Cardiac fibroblast (primary cell): ENCODE measurements at regions not wholly inside any gene's neighbourhood (a gene's known extent, or its start where the extent isn't known, plus 50 kb on each side); places are given as distances from the start of the nearest gene placed in this dataset.

Experiments used
- DNase-seq, 2 donors: peaks; one replicate each; pipeline versions ENCODE4 v3.0.0 to v3.0.0-alpha.2; 2010; ENCODE audit warnings: low read depth in 2 of 2
- H3K4me3 ChIP-seq, 2 donors: replicated peaks in 1 of 2; 1 replicate in 1 of 2; 2 replicates in 1 of 2; pipeline ENCODE4 v1.5.1; 2011; ENCODE audit warnings: low read depth in 2 of 2, low read length in 2 of 2, mild to moderate bottlenecking in 2 of 2, moderate library complexity in 1 of 2
- TF ChIP-seq, protein P1 (sequence below): IDR thresholded peaks from one replicate; pipeline ENCODE4 v1.5.1; 2011; ENCODE audit warnings: low read depth, mild to moderate bottlenecking, low read length, inconsistent platforms

DNA sequence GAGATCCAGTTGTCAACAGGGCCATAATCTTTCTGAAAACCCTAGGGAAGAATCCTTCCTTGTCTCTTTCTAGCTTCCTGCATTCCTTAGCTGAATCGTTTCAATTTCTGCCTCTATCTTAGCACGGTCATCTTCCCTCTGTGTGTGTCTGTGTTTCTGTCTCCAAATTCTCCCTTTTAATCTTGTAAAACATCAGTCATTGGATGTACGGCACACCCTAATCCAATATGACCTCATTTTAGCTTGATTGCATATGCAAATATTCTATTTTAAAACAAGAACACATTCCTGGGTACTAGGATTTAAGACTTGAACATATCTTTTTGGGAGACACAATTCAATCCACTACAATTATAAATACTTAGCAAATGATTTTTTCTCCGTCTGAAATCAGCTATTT, 600.3 kb downstream of the GBE1 start:
- no peak overlapping the region for H3K4me3 ChIP-seq
- TF ChIP-seq, protein P1, sequence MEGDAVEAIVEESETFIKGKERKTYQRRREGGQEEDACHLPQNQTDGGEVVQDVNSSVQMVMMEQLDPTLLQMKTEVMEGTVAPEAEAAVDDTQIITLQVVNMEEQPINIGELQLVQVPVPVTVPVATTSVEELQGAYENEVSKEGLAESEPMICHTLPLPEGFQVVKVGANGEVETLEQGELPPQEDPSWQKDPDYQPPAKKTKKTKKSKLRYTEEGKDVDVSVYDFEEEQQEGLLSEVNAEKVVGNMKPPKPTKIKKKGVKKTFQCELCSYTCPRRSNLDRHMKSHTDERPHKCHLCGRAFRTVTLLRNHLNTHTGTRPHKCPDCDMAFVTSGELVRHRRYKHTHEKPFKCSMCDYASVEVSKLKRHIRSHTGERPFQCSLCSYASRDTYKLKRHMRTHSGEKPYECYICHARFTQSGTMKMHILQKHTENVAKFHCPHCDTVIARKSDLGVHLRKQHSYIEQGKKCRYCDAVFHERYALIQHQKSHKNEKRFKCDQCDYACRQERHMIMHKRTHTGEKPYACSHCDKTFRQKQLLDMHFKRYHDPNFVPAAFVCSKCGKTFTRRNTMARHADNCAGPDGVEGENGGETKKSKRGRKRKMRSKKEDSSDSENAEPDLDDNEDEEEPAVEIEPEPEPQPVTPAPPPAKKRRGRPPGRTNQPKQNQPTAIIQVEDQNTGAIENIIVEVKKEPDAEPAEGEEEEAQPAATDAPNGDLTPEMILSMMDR = no peak
- DNase-seq = no peak

DNA sequence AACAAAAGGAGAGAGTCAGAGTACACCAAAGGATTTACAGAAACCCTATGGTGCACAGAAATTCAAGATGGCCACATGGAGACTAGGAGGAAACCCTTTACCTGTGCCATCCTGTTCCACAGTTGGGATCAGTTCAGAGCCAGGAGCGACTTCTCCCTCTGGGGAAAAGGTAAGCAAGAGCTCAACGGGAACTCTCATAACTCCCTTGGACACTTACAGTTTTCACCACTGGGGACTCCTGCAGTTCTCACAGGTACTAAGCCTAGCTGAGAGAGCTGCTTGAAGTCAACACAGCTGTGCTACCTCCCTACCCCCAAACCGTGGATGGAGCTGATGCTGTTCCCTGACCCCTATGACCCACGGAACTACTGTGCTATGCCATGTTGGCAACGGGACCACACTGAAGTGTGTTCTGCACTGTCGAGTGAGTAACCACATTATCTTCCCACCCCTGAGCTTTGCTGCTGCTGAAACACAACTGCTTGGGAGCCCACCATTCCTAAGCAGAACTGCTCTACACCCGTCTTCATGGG, 606.8 kb downstream of the GBE1 start:
- DNase-seq = no peak
- no peak overlapping the region for H3K4me3 ChIP-seq
- TF ChIP-seq, protein P1 = no peak

DNA sequence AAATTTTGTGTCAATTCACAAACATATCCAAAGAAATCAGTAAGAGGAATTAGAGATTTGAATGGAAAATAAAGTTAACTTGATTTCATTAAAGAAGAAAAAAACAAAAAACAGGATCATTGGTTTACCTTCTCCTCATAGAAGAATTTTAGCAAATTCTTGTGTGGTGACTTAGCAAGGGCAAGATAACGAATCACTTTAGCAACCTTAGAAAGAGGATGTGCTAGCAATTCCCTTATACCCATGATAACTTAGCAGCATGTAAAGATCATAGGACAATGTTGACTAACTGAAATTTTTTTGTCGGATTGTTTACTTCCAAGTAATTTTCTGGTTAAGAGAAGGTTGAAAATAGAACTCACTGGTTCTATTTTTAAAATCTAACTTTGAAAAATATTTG, 609.3 kb downstream of the GBE1 start:
- H3K4me3 ChIP-seq = no peak overlapping the region
- TF ChIP-seq, protein P1 = no peak
- DNase-seq = no peak

DNA sequence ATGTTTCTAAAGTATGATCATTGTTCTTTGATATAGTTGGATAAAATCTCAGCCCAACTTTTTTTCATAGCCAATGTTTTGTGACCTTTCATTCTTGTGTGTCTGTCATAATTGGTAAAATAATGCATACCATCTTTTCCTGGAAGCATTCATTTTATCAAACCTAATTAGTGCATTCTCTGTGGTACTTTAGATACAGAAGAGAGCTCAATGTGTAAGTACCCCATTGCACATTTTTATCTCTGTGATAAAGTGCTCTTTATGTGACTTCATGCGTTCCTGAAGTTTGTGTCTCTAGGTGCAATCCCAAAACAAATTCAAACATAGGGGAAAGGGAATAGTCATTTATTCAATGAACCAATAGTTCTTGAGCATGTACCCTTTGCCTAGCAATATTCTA, 628.5 kb downstream of the GBE1 start:
- TF ChIP-seq, protein P1 = no peak
- no peak overlapping the region for H3K4me3 ChIP-seq
- DNase-seq = no peak

DNA sequence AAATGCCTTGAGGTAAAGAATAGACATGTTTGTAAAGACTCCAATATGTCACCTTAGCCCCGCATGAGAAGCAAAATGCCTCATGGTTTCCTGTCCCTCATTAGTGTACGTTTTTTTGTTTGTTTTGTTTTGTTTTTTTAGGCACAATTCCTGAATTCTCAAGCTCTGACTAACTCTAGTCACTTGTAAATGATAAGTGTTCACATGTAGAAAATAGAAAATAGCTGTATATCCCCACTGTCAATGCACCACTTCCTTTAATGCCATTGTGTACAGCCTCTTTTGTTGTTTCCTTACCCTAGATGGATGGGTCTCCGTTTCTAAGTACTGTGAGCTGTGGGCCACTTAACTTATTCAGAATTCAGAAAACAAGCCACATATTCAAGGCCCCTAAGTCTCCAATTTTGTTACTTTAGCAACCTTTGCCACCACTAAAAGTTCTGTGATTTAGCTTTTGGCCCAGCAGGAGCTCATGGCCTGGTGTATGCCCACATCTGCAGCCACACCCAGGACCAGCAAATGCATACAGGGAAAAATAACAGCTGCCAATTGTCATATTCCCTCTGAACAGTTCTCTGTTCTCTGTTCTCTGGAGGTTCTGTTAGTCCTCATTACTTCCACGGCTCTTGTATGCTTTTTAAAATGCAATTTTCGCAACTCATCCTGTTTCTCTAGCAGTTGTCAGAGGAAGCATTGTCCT, 655.5 kb downstream of the GBE1 start:
- TF ChIP-seq, protein P1 = no peak

DNA sequence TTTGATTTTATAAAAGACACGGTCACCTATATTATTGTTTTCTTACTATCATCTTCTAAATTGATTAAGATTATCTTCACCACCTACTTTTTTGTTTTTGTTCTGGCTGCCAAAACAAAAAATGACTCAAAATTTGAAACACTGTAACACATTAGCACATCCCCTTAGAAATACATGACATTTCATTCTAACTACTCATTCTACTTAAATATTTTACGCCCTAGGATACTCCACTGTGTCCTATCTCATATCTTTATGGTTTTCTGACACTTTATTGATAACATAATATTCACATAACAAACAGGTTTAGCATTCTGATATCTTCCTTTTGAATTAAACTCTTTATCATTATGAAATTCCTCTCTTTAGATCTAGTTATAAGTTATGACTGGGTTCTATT, 656.2 kb downstream of the GBE1 start:
- DNase-seq = peak in 1 of 2 donors; percentile 13
- TF ChIP-seq, protein P1 = no peak
- H3K4me3 ChIP-seq = no peak overlapping the region

More for the DNA sequence above, 655.5 kb downstream of the GBE1 start:
- peak in 1 of 2 donors; percentile 52 for DNase-seq
- H3K4me3 ChIP-seq = no peak overlapping the region
